LNCAP (cell line): ENCODE measurements at regions not wholly inside any gene's neighbourhood (a gene's known extent, or its start where the extent isn't known, plus 50 kb on each side); places are given as distances from the start of the nearest gene placed in this dataset.

ENCODE experiments used
- CTCF ChIP-seq: fragments of 450-650 bp; IDR thresholded peaks from 2 replicates; pipeline ENCODE4 v1.5.1; 2017; ENCODE audit warnings: mild to moderate bottlenecking

GRCh38 chr3:193134856-193135255 lies 106.2 kb upstream of the PLAAT1 start:
- TF ChIP-seq CTCF = no peak

DNA sequence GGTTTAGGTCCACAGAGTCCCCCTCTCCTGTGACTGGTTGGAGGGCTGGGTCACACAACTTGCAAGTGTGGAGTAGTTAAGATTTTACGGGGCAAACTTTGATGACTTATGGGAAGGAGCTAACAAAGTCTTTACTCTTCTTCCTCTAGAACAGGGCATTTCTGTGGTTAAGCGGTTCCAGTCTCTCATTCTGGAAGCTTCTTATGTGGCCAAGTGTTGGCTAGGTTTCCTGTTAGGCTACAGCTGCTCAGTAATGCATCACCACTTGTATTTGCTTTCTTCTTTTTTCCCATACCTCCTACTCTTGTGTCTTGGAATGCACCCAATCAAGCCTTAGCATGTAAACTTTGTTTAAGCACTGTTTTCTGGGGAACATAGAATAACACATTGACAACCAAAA lies 100.6 kb upstream of the PLAAT1 start:
- TF ChIP-seq CTCF = no peak

DNA sequence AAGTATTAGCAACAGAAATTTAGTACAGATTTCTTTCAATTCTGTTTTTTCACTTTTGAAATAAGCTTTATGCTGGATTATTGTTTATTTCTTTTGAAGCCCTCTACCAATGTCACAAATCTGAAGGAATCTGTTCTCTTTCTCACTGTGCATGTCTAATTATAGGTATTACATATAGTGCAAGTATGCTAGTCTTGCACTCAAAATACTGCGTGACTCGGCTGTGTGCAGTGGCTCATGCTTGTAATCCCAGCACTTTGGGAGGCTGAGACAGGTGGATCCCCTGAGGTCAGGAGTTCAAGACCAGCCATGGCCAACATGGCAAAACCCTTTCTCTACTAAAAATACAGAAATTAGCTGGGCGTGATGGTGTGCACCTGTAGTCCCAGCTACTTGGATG lies 95.8 kb upstream of the PLAAT1 start:
- no peak for TF ChIP-seq CTCF

DNA sequence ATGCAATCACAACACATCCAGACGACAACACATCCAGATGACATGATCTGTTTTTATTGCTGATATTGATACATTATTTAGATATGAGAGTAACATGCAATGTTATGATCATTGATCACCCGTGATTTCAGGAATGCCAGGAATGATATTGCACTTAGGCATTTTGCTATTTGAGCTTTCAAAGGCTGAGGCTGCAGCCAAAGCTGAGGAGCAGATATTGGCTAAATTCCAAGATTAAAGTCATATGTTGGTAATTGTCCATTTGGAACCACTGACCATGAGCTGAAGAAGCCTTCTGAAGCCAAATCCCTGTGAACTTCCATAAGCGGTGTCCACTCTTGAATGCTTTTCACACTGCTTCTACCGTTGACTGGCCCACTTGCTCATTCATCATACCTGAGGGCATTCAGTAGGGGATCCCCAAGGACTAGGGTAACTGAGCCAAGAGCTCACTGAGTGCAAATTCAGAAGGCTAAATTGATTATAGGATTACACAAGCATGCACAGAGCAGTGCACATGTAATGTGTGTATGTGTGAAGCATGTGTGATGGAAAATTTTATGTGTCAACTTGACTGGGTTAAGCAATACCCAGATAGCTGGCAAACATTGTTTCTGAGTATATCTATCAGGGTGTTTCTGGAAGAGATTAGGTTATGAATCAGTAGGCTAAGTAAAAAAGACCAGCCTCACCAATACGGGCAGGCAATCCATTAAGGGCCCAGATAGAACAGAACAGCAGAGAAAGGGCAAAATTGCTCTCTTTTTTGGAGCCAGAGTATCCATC lies 92.1 kb upstream of the PLAAT1 start:
- no peak for TF ChIP-seq CTCF

DNA sequence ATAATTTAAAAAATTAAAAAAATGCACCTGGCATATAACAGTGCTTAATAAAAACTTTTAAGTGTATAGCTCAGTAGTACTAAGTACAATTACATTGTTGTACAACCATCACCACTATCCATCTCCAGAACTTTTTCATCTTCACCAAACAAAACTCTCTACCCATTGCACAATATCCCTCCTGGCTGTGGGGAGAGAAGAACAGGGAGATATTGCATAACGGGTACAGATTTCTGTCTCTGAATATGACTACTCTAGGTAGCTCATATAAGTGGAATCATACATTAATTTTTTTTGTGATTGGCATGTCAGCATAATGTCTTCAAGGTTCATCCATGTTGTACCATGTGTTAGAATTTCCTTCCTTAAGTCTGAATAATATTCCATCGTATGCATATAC lies 91.0 kb upstream of the PLAAT1 start:
- TF ChIP-seq CTCF = no peak

GRCh38 chr3:193157051-193157450 lies 84.0 kb upstream of the PLAAT1 start:
- no peak for TF ChIP-seq CTCF

GRCh38 chr3:193165431-193166120 lies 75.4 kb upstream of the PLAAT1 start:
- TF ChIP-seq CTCF = no peak
